Gastroesophageal sphincter (tissue), 3 donors: ENCODE measurements at regions not wholly inside any gene's neighbourhood (a gene's known extent, or its start where the extent isn't known, plus 50 kb on each side); places are given as distances from the start of the nearest gene placed in this dataset.

Experiments
- EP300 ChIP-seq: sonication (generic); formaldehyde crosslinking; IDR thresholded peaks from one replicate; pipeline ENCODE4 v1.6.1; 2017; ENCODE audit warnings: antibody characterized with exemption, mild to moderate bottlenecking
- POLR2A ChIP-seq, 2 donors: fragments of 450-650 bp; IDR thresholded peaks; one replicate each; pipeline ENCODE4 v1.6.1; 2017; ENCODE audit warnings: antibody characterized with exemption in 2 of 2, mild to moderate bottlenecking in 2 of 2, moderate library complexity in 1 of 2
- POLR2AphosphoS5 ChIP-seq: sonication (generic); formaldehyde crosslinking; IDR thresholded peaks from one replicate; pipeline ENCODE4 v1.6.1; 2017; ENCODE audit warnings: antibody characterized with exemption
- TF ChIP-seq, protein P1 (sequence below), 4 experiments: fragments of 200-600 bp in 2 of 4; fragments of 450-650 bp in 2 of 4; sonication (generic) in 1 of 4; IDR thresholded peaks; one replicate each; pipeline ENCODE4 v1.5.1; 2017 to 2019; ENCODE audit warnings: antibody characterized with exemption in 4 of 4, mild to moderate bottlenecking in 2 of 4, moderate library complexity in 2 of 4

DNA sequence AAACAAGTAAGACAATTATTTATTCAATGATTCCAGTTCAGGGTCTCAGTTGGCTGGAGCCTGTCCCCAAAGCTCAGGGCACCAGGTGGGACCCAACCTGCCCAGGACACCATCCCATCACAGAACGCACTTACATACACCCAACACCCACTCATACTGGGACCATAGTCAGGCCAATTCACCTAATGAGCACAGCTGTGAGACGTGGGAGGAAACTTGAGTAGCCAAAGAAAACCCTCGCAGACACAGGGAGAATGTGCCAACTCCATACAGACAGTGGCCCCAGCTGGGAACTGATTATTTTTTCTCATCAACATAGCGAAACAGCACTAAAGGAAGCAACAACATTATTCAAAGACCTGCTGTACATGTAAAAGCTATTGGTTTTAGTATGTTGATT lies 58.6 kb upstream of the DOK5 start:
- TF ChIP-seq POLR2A (IDR thresholded peaks at IDR 0.05) (no peak), EP300 (no peak), POLR2AphosphoS5 (no peak)
- TF ChIP-seq, protein P1, sequence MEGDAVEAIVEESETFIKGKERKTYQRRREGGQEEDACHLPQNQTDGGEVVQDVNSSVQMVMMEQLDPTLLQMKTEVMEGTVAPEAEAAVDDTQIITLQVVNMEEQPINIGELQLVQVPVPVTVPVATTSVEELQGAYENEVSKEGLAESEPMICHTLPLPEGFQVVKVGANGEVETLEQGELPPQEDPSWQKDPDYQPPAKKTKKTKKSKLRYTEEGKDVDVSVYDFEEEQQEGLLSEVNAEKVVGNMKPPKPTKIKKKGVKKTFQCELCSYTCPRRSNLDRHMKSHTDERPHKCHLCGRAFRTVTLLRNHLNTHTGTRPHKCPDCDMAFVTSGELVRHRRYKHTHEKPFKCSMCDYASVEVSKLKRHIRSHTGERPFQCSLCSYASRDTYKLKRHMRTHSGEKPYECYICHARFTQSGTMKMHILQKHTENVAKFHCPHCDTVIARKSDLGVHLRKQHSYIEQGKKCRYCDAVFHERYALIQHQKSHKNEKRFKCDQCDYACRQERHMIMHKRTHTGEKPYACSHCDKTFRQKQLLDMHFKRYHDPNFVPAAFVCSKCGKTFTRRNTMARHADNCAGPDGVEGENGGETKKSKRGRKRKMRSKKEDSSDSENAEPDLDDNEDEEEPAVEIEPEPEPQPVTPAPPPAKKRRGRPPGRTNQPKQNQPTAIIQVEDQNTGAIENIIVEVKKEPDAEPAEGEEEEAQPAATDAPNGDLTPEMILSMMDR (IDR thresholded peaks at IDR 0.05), result no peak
